HG03135 (cell line): ENCODE measurements at regions not wholly inside any gene's neighbourhood (a gene's known extent, or its start where the extent isn't known, plus 50 kb on each side); places are given as distances from the start of the nearest gene placed in this dataset.

Source experiments
- ATAC-seq: cut with Tn5 transposase; IDR thresholded peaks from one replicate; pipeline ENCODE4 v1.9.1; 2021; ENCODE audit warnings: mild to moderate bottlenecking, moderate library complexity; ENCODE audit not compliant: unreplicated experiment

DNA sequence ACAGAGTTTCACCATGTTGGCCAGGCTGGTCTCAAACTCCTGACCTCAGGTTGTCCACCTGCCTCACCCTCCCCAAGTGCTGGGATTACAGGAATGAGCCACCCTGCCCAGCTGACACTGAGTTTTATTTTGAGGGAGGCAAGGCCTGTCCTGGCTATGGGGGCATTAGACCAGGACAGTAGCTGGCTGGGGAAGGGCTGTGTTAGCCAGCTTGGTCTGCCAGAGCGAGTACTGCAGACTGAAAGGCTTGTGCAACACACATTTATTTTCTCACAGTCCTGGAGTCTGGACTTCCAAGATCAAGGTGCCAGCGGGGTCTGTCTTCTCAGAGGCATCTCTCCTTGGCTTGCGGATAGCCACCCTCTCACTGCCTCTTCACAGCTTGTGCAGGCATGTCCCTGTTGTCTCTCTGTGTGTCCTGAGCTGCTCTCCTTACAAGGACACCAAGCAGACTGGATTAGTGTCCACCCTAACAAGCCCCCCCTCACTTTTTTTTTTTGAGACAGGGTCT is 59.4 kb upstream of the HAAO start:
- ATAC-seq, result no peak

DNA sequence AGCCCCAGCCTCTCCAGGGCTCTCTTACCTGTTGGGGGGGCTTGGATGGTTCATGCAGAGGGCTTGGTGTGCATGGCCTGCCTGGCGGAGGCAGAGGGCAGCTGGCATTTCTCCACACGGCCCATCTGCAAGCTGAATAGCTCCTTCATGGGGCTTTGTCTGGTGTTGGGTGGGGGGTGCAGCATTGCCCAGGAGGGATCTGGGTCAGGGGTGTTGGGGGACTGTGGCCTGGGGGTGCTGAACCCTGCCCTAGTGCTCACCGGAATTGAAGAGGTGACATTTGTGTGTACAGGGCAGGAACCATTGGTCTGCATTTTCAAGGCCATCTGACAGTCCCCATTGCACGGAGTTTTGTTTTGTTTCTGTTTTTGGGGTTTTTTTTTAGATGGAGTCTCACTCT is 58.8 kb upstream of the HAAO start:
- no peak for ATAC-seq

DNA sequence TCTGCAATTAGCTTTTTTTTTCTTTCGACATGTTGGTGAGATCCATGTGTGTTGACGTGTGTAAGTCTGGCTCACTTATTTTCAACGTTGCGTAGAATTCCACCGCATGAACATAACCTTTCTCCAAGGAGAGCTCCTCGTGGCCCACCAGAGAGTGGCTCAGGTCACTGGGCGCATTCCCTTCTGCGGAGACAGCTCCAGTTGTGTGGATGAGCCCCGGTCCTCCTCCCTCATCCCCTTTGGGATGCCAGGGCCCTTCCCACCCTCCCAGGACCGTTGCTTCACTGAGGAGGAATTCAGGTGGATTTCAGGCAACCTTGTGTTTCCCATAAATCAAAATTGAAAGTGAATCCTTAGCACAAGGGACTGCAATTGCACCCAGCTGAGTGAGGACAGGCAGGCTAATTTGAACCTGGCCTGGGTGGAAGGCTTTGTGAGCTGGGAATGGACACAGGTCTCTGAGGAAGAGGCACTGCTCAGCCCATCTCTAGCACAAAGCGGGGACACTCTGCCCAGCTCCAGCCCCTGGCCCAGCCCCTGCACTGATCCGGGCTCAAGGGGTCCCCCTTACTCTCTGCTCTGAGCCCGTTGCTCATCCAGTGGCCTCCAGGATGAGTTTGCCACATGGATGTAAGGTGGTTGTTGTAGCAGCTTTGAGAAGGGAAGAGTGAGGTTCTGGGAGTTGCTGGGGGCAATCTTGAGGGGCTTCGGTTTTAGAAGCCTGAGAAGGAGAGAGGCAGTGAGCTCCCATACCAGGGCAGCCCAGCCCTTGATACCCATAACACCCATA is 57.8 kb upstream of the HAAO start:
- no peak for ATAC-seq

DNA sequence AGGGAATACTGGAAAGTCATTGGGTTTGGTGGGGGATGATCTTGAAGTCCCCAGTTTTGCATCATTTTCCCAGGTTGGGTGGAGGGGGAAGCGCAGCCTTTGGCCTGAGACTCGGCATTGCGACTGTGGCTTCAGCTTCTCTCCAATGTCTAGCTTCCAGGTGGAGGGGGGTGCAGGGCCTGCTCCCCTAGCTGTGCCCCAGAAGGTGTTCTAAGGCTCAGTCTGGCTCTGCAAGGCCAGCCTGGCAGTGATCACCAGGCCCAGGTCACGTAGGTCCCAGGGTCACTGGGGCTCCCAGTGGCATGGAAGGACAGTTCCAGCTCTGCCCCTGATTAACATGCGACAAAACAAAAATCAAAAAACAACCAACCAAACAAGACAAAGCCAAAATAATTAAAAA is 56.9 kb upstream of the HAAO start:
- ATAC-seq, result no peak

DNA sequence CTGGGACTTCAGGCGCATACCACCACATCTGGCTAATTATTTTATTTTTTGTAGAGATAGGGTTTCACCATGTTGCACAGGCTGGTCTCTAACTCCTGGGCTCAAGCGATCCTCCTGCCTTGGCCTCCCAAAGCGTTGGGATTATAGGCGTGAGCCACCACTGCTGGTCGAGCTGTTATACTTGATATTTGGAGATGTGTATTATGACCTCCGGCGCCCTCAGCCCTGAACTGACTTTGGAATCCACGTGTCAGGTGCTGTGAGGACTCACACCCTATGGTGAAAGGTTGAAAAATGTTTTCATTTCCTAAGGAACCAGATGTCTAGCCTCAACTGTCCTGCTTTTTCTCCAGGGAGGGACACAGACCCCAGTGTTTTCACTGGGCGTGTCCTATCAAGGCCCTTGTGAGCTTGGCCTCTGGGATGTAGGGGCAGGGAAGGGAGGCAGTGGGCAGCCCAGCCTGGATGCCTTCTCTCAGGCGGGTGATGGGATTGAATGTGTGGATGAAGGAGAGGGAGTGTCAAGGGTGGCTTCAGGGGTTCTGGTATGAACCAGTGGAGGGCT is 56.4 kb upstream of the HAAO start:
- no peak for ATAC-seq

DNA sequence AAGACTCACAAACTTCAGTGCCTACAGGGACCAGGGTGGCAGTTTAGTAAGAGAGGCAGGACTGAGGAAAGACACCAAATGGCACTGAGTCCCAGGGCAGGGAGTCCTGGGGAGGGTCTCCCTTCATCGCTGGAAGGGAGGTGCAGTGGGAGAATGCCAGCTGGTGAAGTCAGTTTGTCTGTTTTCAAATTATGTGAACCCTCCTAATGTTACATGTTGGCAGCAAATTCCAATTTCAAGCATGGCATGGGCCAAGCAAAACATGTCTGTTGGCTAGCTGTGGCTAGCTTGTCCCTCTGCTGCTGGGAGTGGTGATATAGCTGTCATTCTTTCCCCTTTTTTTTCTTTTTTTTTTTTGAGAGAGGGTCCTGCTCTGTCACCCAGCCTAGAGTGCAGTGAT is 55.9 kb upstream of the HAAO start:
- ATAC-seq, result no peak

DNA sequence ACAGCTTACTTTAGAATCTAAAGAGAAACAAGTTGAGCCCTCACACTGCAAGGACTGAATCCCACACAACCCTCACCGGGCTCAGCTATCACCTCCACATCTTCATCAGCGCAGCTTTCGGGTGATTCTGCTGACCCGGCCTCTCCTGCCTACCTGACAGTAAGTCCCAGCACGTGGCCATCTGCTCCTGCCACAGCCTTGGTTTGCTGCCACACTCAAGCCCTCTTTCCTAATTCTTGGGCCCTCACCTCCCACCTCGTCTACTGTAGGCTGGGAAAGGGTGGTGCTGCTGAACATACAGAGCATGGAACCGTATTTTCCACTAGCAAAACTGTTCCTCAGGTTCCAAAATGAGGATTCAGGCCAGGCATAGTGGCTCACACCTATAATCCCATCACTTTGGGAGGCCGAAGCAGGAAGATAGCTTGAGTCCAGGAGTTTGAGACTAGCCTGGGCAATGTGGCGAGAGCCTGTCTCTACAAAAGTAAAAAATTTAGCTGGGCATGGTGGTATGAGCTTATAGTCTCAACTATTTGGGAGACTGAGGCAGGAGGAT is 55.3 kb upstream of the HAAO start:
- no peak for ATAC-seq

DNA sequence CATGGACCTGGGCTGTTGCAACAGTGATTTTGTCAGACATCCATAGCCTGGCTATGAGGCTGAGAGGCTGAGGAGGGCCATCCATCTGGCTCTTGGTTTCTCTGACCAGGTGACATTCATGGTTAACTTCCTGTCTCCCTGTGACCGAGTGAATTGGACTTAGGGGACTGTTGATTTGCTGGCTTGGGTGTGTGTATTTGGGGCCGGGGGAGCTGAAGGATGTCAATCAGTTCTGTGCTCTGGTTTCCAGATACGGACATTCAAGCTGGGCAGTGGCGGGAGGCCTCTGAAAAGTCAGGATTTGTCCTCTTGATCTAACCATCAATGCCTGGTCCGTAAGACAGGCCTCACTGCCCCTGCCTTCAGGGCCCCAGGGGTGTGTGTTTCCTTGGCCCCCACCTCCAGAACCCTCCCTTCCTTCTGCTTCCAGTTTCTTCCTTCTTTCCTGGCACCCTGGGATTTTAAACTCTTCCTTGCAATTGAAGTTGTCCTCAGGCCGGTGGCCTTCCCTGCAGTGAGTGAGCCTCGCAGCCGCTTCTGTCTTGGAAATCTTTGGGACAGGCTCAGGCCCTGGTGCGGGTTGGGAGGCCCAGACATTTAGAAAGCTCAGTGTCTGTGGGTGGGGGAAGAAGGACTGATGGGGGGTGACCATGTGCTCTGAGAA is 54.7 kb upstream of the HAAO start:
- ATAC-seq, result no peak

DNA sequence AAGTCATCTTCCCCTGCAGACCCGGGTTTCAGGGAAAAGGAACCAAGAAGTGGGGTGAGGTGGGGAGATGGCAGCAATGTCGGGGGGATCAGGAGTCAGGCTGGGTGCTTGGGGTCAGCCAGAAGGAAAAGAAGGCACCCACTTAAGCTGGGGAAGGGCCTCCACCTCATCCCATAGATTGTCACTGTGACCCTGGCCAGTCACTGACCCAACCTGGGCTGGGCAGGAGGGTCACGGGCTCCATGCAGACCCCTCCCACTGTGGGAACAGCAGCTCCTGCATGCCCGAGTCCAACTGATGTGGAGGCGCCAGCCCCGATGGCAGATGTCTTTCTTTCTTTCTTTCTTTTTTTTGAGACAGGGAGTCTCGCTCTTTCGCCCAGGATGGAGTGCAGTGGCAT is 53.6 kb upstream of the HAAO start:
- ATAC-seq, result no peak

DNA sequence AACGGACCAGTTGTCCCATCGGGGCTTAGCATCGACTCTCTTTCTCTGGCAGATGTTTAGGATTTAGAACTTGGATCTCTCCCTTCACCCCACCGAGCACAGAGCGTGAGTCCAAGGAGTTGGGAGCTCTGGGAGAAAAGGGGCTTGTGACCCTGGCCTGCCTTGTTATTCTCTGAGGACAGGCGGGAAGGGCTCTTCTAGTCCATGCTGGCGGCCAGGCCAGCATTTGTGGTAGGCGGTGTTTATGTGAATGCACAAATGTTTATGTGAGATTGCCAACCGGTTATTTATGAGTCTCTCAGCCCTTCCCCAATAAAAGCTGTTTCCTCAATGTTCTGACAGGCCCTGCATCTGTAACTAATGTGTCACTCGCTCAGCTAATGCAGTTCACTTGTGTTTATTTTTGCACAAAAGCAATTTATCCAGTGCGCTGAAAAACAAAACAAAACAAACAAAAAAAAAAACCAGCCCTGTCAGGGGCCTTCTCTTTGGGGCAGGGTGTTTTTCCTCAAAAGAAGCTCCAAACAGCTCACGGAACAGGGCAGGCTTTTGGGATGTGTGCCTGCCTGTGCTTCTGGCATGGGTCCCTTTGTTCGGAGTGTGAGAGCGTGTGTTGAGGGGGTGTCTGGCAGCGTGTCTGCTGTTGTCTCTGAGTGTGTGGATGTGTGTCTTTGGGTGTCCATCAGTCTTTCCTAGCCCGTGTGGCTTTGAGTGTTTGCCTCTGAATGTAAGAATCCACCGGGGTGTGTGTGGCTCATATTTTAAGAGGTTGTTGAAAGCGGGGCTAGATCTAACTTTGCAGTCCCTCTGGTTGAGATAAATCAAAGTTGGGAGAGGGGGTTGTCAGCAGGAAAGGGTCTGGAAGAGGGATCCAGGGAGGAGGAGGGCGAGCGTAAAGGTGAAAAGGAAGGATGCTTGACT is 52.8 kb upstream of the HAAO start:
- no peak for ATAC-seq

DNA sequence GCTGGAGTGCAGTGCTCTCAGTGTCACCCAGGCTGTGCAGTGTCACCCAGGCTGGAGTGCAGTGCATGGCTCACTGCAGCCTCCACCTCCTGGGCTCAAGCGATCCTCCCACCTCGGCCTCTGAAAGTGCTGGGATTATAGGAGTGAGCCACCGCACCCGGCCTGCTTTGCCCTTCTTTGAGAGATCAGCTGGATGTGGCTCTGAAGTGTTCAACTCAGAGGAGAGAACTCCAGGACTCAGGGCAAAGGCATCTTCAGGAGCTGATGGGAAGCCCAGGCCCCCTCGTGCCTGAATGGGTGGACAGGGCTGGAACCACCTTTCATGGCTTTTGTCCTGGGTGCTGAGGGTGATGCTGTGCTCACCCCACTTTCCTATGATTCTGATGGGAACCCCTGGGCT is 52.0 kb upstream of the HAAO start:
- no peak for ATAC-seq

DNA sequence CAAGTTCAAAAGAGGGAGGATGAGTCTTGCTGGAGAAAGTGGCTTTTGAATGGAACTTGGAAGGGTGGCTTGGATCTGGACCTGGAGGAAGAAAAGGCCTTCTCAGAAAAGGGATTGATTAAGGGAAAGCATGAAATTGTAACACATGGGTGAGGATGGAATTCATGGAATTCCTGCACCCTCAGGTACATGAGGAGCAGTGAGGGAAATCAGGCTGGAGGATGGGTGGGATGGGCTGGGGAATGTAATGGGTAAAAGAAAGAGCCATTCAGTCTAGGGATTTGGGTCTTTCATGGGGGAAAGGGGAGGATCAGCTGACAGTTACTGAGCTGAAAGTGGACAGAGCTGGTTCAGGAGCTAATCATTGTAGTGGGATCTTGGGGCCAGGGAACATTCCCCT is 51.2 kb upstream of the HAAO start:
- no peak for ATAC-seq

DNA sequence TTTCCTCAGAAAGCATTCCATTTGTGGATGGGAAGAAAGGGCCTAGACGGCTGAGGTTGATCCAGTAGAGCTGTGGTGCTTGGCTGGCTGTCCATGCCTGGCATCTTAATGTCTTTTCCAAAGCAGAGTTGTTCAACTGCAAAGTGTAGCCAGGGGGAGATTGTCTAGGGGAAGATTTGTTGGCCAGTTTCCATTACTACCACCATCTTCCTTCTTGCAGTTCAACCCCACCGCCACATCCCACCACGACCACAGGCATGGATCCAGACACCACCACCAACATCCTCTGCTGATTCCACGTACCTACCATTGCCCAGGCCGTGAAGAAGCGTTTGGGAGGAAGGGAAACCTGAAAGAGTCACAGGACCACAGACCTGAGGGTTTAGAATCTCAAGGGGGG is 50.7 kb upstream of the HAAO start:
- ATAC-seq, result no peak

DNA sequence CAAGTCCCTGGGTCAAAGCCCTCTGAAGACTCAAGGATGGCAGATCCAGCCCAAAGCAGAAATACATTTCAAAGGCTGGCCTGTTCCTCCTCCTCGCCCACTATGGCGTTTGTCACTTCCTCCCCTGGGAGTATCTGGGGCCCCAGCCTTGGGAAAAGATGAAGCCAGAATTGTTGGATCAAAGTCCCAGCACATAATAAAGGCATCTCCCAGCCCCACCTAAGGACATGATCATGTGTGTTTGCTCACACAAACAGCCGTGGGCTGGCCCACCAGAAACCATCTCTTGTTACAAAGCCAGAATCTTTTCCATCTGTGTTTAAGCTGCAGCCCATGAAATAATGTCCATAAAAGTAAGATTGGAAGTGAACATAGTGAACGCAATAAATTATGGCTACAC is 50.1 kb upstream of the HAAO start:
- ATAC-seq, result no peak
